ENCODE measurements at regions not wholly inside any gene's neighbourhood (a gene's known extent, or its start where the extent isn't known, plus 50 kb on each side); places are given as distances from the start of the nearest gene placed in this dataset.

DNA sequence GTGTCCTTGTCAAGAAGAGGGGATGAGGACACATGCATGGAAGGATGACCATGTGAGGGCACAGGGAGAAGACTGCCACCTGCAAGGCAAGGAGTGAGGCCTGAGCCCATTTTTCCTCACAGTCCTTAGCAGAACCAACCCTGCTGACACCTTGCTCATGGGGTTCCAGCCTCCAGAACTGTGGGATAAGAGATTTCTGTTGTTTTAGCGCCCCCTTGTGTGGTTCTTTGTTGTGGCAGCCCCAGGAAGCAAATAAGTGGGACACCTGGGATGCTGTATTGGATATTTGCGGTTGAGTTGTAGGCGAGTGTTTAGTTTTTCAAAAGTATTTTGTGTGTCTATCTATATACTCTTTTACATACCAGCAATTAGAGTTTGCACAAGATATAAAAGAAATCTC, 206.4 kb downstream of the NXNL2 start:
- intact Hi-C loops (cut with micrococcal nuclease; ENCODE audit: unreplicated experiment), result no loop called here

DNA sequence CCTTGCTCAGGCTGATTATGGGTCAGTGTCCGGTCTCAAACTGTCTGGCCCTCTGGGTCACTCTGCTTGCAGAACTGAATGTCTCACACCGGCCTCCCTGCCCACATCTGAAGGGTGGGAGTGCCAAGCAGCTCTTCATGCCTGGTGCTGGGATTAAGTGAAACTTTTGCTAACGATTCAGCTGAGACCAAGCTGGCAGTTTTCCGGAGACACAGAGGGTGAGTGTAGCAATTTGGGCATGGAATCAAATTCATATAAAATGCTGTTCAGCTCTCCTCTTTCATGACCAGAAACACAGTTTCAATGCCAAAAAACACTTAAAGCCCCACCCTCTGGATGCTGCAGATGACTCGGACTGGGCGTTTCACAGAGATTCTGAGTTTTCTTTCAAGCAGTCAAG, 207.5 kb downstream of the NXNL2 start:
- no TSS peak for BruUV-seq (replicated peaks)
- H3K27me3 Mint-ChIP-seq (ENCODE audit: unreplicated experiment), result peaks cover 8% of the 10 kb centered on the region
- no peak overlapping the region for H3K27ac Mint-ChIP-seq (ENCODE audit: unreplicated experiment)
- no peaks in the 10 kb centered on the region for H3K4me1 Mint-ChIP-seq (ENCODE audit: low read depth, unreplicated experiment)
- DNase-seq, result no peak
- CTCF ChIA-PET, result no interaction called here
- no peaks in the 10 kb centered on the region for H3K36me3 Mint-ChIP-seq (ENCODE audit: insufficient read depth, unreplicated experiment)
- intact Hi-C loops (cut with micrococcal nuclease; ENCODE audit: unreplicated experiment), result no loop called here
- no peak overlapping the region for H3K4me3 Mint-ChIP-seq (ENCODE audit: low read depth, unreplicated experiment)
- TF ChIP-seq, protein P1, sequence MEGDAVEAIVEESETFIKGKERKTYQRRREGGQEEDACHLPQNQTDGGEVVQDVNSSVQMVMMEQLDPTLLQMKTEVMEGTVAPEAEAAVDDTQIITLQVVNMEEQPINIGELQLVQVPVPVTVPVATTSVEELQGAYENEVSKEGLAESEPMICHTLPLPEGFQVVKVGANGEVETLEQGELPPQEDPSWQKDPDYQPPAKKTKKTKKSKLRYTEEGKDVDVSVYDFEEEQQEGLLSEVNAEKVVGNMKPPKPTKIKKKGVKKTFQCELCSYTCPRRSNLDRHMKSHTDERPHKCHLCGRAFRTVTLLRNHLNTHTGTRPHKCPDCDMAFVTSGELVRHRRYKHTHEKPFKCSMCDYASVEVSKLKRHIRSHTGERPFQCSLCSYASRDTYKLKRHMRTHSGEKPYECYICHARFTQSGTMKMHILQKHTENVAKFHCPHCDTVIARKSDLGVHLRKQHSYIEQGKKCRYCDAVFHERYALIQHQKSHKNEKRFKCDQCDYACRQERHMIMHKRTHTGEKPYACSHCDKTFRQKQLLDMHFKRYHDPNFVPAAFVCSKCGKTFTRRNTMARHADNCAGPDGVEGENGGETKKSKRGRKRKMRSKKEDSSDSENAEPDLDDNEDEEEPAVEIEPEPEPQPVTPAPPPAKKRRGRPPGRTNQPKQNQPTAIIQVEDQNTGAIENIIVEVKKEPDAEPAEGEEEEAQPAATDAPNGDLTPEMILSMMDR (IDR thresholded peaks at IDR 0.05; ENCODE audit: unreplicated experiment), result no peak
- no peaks in the 10 kb centered on the region for H3K9me3 Mint-ChIP-seq (ENCODE audit: low read depth, unreplicated experiment)

More for the DNA sequence above, 206.4 kb downstream of the NXNL2 start:
- no peak for DNase-seq
- TF ChIP-seq, protein P1 (IDR thresholded peaks at IDR 0.05; ENCODE audit: unreplicated experiment), result no peak
- no peak overlapping the region for H3K27ac Mint-ChIP-seq (ENCODE audit: unreplicated experiment)
- no peaks in the 10 kb centered on the region for H3K4me1 Mint-ChIP-seq (ENCODE audit: low read depth, unreplicated experiment)
- BruUV-seq (replicated peaks), result no TSS peak
- H3K9me3 Mint-ChIP-seq (ENCODE audit: low read depth, unreplicated experiment), result no peaks in the 10 kb centered on the region
- peaks cover 8% of the 10 kb centered on the region for H3K27me3 Mint-ChIP-seq (ENCODE audit: unreplicated experiment)
- CTCF ChIA-PET, result no interaction called here
- H3K4me3 Mint-ChIP-seq (ENCODE audit: low read depth, unreplicated experiment), result no peak overlapping the region
- H3K36me3 Mint-ChIP-seq (ENCODE audit: insufficient read depth, unreplicated experiment), result no peaks in the 10 kb centered on the region

DNA sequence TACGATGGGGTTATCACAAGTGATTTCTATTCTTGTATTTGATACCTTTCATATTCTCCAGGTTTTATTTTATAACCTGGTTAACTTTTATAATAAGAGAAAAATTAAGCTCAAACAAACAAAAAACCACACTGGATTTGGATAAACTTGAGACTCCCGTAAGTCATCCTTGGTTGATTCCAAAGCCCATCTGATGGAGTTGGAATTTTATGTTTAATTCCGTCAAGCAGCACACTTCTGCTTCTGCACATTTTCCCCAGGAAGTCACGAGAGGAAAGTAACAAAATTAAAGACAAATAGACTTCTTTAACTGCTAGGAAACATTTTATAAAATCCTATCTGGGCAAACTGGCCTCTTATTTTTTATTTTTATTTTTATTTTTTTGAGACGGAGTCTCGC, 207.9 kb downstream of the NXNL2 start:
- CTCF ChIA-PET, result no interaction called here
- no peaks in the 10 kb centered on the region for H3K4me1 Mint-ChIP-seq (ENCODE audit: low read depth, unreplicated experiment)
- intact Hi-C loops (cut with micrococcal nuclease; ENCODE audit: unreplicated experiment), result no loop called here
- no peak overlapping the region for H3K27ac Mint-ChIP-seq (ENCODE audit: unreplicated experiment)
- H3K4me3 Mint-ChIP-seq (ENCODE audit: low read depth, unreplicated experiment), result no peak overlapping the region
- no peaks in the 10 kb centered on the region for H3K36me3 Mint-ChIP-seq (ENCODE audit: insufficient read depth, unreplicated experiment)
- H3K27me3 Mint-ChIP-seq (ENCODE audit: unreplicated experiment), result peaks cover 8% of the 10 kb centered on the region
- no peak for DNase-seq
- TF ChIP-seq, protein P1 (IDR thresholded peaks at IDR 0.05; ENCODE audit: unreplicated experiment), result no peak
- BruUV-seq (replicated peaks), result no TSS peak
- H3K9me3 Mint-ChIP-seq (ENCODE audit: low read depth, unreplicated experiment), result no peaks in the 10 kb centered on the region

DNA sequence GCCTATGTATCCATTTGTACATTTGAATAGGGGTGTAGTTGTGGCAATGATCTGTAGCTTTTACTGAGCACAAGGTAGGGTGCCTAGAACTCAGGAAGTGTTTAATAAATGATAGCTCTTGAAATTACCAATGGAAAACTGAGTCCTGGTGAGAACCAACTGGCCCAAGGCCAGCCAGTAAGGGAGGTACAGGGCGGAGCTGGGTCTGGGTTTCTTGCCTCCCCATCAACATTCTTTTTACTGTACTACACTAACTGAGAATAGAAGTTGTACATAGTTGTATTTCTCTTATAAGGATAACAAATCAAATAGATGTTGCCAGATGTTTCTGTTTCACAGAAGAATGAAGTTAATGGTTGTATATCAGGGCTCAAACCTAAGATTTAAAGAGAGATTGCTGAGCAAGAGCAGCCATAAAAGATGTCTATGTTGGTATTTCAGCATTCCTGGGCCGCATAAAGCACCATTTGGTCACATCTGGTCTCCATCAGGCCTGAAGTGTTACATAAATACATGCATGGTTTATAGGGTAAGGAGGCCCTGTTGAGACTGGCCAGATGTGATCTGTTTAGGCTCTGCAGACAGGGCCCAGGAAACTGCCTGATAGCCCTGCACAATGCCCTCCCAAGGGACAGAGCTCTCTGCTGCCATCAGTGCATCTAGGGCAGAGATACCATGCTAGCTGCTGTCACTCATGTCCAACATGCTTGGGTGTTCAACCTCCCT, 210.5 kb downstream of the NXNL2 start:
- peaks cover 2% of the 10 kb centered on the region for H3K9me3 Mint-ChIP-seq (ENCODE audit: low read depth, unreplicated experiment)
- intact Hi-C loops (cut with micrococcal nuclease; ENCODE audit: unreplicated experiment), result no loop called here
- CTCF ChIA-PET, result no interaction called here
- no peak overlapping the region for H3K27ac Mint-ChIP-seq (ENCODE audit: unreplicated experiment)
- peaks cover 8% of the 10 kb centered on the region for H3K27me3 Mint-ChIP-seq (ENCODE audit: unreplicated experiment)
- DNase-seq, result no peak
- no TSS peak for BruUV-seq (replicated peaks)
- TF ChIP-seq, protein P1 (IDR thresholded peaks at IDR 0.05; ENCODE audit: unreplicated experiment), result no peak
- no peak overlapping the region for H3K4me3 Mint-ChIP-seq (ENCODE audit: low read depth, unreplicated experiment)
- no peaks in the 10 kb centered on the region for H3K4me1 Mint-ChIP-seq (ENCODE audit: low read depth, unreplicated experiment)
- H3K36me3 Mint-ChIP-seq (ENCODE audit: insufficient read depth, unreplicated experiment), result no peaks in the 10 kb centered on the region

All from Calu3 (cell line).